GM18511 (cell line): ENCODE measurements at regions not wholly inside any gene's neighbourhood (a gene's known extent, or its start where the extent isn't known, plus 50 kb on each side); places are given as distances from the start of the nearest gene placed in this dataset.

Experiments
- ATAC-seq: cut with Tn5 transposase; IDR thresholded peaks from one replicate; pipeline ENCODE4 v1.9.1; 2021; ENCODE audit warnings: mild to moderate bottlenecking, moderate library complexity; ENCODE audit not compliant: unreplicated experiment

GRCh38 chr6:163806755-163807499 is 392.4 kb downstream of the QKI start:
- no peak for ATAC-seq

- ATAC-seq = no peak
Measured at GRCh38 chr6:163804991-163805390, 390.5 kb downstream of the QKI start.

GRCh38 chr6:163802267-163802666 is 387.7 kb downstream of the QKI start:
- ATAC-seq = no peak

- ATAC-seq = no peak
Measured at GRCh38 chr6:163797296-163797845, 382.9 kb downstream of the QKI start.

- ATAC-seq = peak; percentile 97
Measured at GRCh38 chr6:163793011-163793983, 378.8 kb downstream of the QKI start.

GRCh38 chr6:163790266-163790840 is 375.8 kb downstream of the QKI start:
- no peak for ATAC-seq

GRCh38 chr6:163789199-163789810 is 374.8 kb downstream of the QKI start:
- ATAC-seq = no peak

- peak; percentile 51 for ATAC-seq
Measured at GRCh38 chr6:163786995-163787671, 372.6 kb downstream of the QKI start.

GRCh38 chr6:163782436-163783003 is 368.0 kb downstream of the QKI start:
- ATAC-seq = no peak

GRCh38 chr6:163780994-163781393 is 366.5 kb downstream of the QKI start:
- ATAC-seq = no peak

- ATAC-seq = no peak
Measured at GRCh38 chr6:163779727-163780284, 365.3 kb downstream of the QKI start.

- no peak for ATAC-seq
Measured at GRCh38 chr6:163777716-163778115, 363.2 kb downstream of the QKI start.

- no peak for ATAC-seq
Measured at GRCh38 chr6:163776906-163777686, 362.6 kb downstream of the QKI start.

- no peak for ATAC-seq
Measured at GRCh38 chr6:163776196-163776905, 361.8 kb downstream of the QKI start.

GRCh38 chr6:163775313-163775712 is 360.8 kb downstream of the QKI start:
- ATAC-seq = no peak

GRCh38 chr6:163774485-163774884 is 360.0 kb downstream of the QKI start:
- ATAC-seq = no peak

GRCh38 chr6:163773646-163774045 is 359.1 kb downstream of the QKI start:
- ATAC-seq = no peak

- no peak for ATAC-seq
Measured at GRCh38 chr6:163772701-163773100, 358.2 kb downstream of the QKI start.
